ENCODE measurements at regions not wholly inside any gene's neighbourhood (a gene's known extent, or its start where the extent isn't known, plus 50 kb on each side); places are given as distances from the start of the nearest gene placed in this dataset.
A peak's percentile ranks its signal among the peaks of the same experiment; 100 is the strongest.

DNA sequence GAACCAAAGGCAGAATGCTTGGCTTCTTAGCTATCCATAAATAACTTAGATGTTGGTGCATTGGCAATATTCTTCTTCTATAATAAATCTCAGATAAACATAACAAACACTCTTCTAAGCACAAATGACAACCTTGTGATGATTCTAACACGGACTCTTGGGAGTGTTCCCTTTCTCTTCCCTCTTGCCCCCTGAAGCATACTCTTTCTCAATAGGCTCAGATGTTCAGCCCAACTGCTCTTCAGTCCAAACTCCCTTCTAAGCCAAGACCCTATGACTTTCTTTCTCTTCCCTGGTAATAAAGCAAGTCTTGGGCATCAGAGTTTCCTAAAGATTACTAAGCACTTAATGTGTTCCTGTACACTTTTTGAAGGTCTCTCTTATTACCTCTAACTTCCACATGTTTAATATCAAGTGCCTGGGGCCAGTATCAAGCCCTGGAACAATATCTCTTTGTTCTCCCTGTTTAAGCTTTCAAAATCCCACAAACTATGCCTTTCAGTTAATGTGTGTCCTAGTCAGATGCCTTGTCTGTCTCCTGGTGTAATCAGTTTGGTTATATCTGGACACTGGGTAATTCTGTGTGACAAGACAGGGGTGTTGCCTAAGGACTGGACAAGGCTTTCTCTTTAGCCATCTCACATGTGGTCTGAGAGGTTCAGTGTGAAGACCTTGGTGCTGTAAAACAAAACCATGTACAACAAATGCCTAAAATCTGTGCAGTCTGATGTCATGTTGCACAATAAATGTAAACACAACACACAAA lies 92.9 kb upstream of the IVNS1ABP start:
- Histone ChIP-seq H3K4me2 (ENCODE audit: low read depth, low read length) (no peak overlapping the region), H3K18ac (ENCODE audit: low read depth, low read length) (no peak overlapping the region), H3K4me1 (ENCODE audit: control insufficient read depth, insufficient read depth, low read length) (peaks cover under 1% of the 10 kb centered on the region; the same call in 1 of the 2 replicates), H3K27ac (ENCODE audit: insufficient read depth, low read length) (no peak overlapping the region), H3K79me1 (ENCODE audit: low read depth in 1 of 2, low read length in 2 of 2) (no peaks in the 10 kb centered on the region), H2BK120ac (ENCODE audit: low read depth, low read length) (no peak overlapping the region), H4K8ac (ENCODE audit: low read depth in 2 of 2, low read length in 2 of 2) (no peak overlapping the region), H3K36me3 (ENCODE audit: control insufficient read depth, insufficient read depth, low read length) (no peaks in the 10 kb centered on the region), H2AK9ac (replicated peaks; ENCODE audit: low read depth, low read length, poor library complexity) (no peak overlapping the region), H3K4ac (ENCODE audit: low read depth, low read length) (no peak overlapping the region), H2BK5ac (ENCODE audit: low read depth, low read length, poor library complexity, severe bottlenecking) (no peak overlapping the region), H2BK20ac (ENCODE audit: low read depth, low read length) (no peak overlapping the region), H2BK15ac (ENCODE audit: low read depth, low read length) (no peak overlapping the region), H2AFZ (replicated peaks; ENCODE audit: low read length, poor library complexity) (no peak overlapping the region), H3K27me3 (ENCODE audit: control insufficient read depth, insufficient read depth, low read length) (peaks cover 6% of the 10 kb centered on the region; the same call in 1 of the 2 replicates), H3K9me1 (ENCODE audit: insufficient read depth, low read length) (peaks cover 4% of the 10 kb centered on the region), H3K9me3 (ENCODE audit: control insufficient read depth, insufficient read depth, low read length) (no peaks in the 10 kb centered on the region; the same call in 1 of the 2 replicates), H4K20me1 (ENCODE audit: insufficient read depth, low read length) (no peaks in the 10 kb centered on the region), H3K14ac (replicated peaks; ENCODE audit: low read depth, low read length) (no peak overlapping the region), H4K91ac (ENCODE audit: insufficient read depth, low read depth, low read length) (no peak overlapping the region), H4K5ac (ENCODE audit: low read depth, low read length) (no peak overlapping the region), H3K9ac (ENCODE audit: low read depth, low read length) (no peak overlapping the region), H2AK5ac (ENCODE audit: low read depth, low read length) (no peak overlapping the region), H3K4me3 (ENCODE audit: insufficient read depth, low read depth, low read length) (no peak overlapping the region), H3K56ac (ENCODE audit: extremely low read depth, insufficient read depth, low read length) (no peak overlapping the region), H3K23ac (ENCODE audit: low read depth, low read length) (no peak overlapping the region)
- in situ Hi-C loops (cut with MboI; ENCODE audit: low sequenced_read_pairs), result no loop called here
- ATAC-seq (ENCODE audit: low read depth) (peak; percentile 49), DNase-seq (peak; percentile 5)
- intact Hi-C loops (cut with micrococcal nuclease), result no loop called here
- POLR2A ChIA-PET (ENCODE audit: unreplicated experiment), result no interaction called here
- dilution Hi-C loops (cut with HindIII; ENCODE audit: low sequenced_read_pairs, unreplicated experiment), result no loop called here
- TF ChIP-seq CEBPB (IDR thresholded peaks at IDR 0.05; ENCODE audit: low read depth, low read length) (peak; percentile 38), RCOR1 (IDR thresholded peaks at IDR 0.05; ENCODE audit: insufficient replicate concordance, low read length) (no peak)
- WGBS, 2 experiments (ENCODE audit: extremely low coverage in 2 of 2, insufficient read length in 1 of 2), result 17% methylated on average over 1 of the region's 1 CpG; no CpG with 5 or more reads in 1 of the 2 experiments
- CTCF ChIA-PET, result interaction anchor here (0.6 kb wide), 1 partner anchor 56 kb away, joined by 4 read pairs; no protein-coding TSS in a partner anchor
- BruUV-seq (replicated peaks), result no TSS peak

Data from IMR-90 (cell line).